ENCODE measurements at regions not wholly inside any gene's neighbourhood (a gene's known extent, or its start where the extent isn't known, plus 50 kb on each side); places are given as distances from the start of the nearest gene placed in this dataset.
A peak's percentile ranks its signal among the peaks of the same experiment; 100 is the strongest.
"Not testable (repeated sequence)": the region's sequence is repeated elsewhere in the genome, so short reads cannot be mapped to it uniquely, and the experiment has no call there.

DNA sequence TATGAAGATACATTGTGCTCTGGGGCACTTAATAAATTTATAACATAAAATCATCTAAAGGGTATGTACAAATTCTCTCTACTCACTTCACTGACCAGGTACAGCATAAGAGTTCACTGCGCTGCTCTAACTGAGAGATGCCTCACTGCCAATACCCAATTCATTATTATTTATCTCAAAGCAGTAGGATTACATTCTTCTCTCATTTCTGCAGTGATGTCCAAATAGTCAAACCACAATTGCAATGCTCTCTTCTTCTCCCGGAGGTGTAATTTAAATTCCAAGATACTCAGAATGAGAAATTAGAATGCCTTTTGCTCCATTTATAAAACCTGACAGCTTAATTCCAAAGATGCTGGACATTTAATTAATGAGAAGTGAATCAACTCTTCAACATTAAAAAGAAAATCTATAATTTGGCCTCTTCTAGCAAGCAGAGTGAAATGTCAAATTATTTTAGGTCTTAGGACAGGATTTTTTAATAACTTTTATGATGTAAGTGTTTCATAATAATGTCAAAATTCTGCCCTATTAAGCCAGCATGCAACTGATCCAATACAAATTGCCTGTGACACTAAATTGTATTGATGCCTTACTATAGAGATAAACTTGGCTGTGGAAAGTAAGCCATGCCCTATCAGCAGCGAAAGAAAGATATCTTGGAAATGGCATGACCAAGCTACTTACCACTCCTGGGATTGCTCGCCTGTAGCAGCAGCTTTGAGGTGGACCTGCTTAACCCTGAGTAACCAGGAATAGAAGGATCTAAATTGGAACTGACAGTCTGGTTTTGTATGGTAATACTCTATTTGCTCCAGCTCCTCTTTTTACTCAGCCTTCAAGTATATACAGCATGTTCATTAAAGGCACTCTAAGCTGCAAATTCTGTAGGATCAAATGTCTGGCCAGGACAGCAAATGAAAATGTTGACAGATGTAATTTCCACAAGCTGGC, 374.2 kb upstream of the TYRP1 start:
- DNase-seq: no peak

DNA sequence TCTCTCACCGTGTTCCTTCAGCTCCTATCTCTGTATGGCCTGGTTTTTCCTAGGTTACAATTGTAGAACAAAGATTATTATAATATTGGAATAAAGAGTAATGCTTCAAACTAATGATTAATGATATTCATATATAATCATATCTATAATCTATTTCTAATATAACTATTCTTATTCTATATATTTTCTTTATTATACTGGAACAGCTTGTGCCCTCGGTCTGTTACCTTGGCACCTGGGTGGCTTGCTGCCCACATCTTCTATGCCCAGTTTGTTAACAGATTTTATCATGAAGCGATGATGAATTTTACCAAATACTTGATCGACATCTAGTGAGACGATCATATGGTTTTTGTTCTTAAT, 363.6 kb upstream of the TYRP1 start:
- no peak for DNase-seq

DNA sequence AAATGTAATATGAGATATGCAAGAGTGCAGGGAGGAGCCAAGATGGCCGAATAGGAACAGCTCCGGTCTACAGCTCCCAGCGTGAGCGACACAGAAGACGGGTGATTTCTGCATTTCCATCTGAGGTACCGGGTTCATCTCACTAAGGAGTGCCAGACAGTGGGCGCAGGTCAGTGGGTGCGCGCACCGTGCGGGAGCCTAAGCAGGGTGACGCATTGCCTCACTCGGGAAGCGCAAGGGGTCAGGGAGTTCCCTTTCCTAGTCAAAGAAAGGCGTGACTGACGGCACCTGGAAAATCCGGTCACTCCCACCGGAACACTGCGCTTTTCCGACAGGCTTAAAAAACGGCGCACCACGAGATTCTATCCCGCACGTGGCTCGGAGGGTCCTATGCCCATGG, 359.2 kb upstream of the TYRP1 start:
- DNase-seq: not testable (repeated sequence)

DNA sequence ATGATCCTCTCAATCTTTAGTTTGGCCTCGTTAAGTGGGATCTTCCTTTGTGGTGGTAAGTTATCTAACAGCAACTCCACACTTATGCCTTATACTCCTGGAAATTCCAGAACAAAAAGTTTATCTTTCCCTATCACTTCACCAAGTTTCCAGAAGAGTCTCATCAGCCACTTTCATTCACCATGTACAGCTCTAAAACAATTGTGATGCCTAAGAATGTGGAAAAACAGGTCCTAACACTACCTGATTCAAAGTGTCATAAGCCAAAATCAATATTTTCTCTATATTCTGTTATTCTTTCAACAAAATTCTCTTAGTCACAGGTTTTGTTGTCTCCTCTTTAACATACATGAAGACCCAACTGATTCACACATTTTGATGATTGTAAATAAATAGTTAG, 342.4 kb upstream of the TYRP1 start:
- DNase-seq: no peak

DNA sequence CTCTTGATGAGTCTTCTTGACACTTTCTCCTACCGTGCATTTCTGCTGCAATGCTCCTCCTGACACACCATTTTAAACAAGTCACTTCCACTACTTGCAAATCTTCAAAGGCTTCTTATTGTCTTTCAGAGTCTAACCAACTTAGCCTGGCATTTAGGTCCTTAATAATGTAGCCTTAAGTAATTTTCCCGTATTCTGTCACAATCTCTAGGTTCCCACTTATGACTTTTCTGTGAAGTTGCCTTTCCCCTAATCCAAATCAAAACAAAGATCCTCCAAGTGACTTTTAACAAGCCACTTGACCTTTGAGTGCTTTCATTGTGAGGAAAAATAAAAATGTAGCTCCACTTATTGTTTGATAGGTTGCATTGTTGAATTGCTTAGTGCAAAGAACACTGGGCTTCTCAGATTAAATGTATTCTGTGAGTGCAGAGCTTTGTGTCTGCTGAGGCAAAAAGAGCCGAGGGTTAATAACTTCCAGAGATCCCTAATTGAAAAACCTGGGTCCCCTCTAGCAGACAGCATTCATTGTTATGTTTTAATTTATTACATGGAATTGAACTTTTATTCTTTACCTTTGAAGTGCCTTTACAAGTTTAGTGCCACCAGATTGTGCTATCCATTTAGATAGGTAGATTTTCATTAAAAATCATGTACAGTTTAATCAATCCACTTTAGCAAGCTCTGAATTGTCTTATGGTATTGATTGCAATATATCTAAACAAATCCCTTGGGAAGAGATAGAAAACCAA, 341.7 kb upstream of the TYRP1 start:
- no peak for DNase-seq

DNA sequence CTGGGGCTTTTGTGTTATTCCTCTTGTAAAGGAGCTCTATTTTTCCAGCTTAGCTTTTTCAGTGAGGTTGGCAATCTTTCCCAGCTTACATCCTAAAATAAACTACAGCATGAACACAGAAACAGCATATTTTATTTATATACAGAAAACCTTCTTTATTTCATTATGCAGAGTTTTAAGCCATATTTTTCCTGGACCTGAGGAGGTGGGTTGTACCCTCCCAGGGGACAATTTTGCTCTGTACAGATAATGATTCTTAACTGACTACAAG, 341.2 kb upstream of the TYRP1 start:
- no peak for DNase-seq

DNA sequence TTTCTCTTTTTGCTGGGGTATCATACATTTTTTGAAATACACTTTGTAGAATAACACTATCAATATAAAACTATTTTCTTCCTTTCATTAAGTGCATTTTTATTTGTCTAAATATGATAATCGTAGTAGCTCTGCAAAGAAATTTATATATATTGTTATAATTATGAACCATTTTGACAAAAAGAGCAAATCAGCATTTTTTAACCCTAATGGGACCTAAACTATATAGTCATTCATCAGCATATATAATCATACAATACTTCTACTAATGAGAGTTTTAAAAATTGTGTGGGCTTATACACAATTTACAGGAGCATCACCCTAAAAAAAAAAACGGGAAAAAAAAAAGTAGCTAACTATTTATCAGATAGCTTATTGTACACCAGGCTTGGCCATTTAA, 329.7 kb upstream of the TYRP1 start:
- DNase-seq: no peak

DNA sequence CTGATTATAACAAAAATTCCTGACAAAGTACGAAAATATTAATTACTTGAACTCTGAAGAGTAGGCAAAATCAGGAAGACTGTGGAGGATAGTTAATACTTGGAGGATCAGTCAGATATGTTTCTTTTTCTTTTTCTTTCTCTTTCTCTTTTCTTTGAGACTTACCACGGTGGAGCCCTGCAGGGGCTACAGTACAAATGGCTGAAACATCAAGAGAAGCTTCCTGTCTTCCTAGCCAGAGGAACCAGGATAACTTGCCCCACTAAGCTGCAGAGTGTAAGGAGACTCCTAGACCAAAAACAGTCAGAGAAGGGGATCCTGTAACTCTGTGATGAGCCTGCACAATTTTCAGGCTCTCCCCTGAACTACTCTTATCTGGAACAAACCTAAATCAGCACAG, 324.6 kb upstream of the TYRP1 start:
- DNase-seq: no peak

DNA sequence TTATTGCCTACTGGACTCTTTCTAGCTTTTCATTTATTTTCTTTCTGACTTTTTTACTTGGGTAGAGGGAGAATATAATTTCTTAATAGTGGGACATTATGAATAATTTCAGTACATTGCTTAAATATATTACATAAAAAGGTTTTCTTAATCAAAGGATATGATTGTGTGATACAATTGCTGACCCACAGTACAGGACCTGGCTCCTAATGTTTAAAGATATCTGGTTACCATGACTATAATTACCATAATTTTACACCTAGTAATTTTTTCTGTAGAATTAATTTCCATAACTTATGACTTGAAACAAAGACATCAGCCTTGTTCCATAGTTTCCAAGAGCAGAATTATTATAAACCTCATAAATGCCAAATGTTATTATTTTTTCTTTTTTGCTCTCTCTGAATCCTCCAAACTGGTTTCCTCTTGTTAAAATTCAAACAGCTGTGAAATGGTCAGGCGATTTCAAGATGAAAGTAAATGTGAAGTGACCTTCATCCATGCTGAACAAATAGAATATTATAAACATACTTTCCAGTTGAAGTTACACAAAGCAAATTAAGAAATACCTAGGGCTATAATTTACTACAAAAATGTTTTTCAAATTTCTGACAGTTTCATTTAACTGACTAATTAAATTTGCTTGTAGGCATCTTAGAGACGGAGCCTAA, 301.2 kb upstream of the TYRP1 start:
- DNase-seq: no peak

DNA sequence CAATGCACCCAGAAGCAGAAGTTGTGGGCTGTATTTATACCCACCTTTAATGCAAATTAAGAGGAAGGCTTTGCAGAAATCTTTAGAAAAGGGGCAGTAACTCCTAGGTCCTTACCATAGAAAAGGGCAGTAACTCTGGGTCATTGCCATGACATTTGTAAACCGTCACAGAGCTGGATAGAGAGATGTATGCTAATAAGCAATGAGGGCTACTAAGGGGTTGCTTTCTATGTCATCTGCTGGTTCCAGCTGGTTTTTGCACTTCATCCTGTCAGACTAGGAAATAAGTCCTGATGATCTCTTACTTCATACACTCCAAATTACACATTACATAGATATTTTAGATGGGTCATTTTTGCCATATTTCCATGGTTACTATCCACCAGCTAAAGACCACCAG, 299.1 kb upstream of the TYRP1 start:
- no peak for DNase-seq

DNA sequence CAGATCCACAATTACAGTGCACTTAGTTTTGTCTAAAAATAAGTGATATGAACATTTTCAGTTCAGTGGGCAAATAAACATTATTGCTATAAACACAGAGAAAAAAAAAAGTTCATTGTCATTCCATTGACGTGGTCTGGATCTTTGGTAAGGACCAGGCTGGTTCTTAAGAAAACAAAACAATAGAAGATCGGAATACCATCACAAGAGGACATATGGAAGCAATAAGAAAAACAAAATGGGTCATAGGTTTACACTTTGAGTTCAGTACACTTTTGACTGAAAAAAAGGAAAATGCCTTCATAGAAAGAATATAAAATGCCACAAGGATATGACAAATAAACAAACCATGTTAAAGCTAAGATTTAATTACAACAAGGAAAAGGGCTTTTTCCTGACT, 289.5 kb upstream of the TYRP1 start:
- DNase-seq: no peak

DNA sequence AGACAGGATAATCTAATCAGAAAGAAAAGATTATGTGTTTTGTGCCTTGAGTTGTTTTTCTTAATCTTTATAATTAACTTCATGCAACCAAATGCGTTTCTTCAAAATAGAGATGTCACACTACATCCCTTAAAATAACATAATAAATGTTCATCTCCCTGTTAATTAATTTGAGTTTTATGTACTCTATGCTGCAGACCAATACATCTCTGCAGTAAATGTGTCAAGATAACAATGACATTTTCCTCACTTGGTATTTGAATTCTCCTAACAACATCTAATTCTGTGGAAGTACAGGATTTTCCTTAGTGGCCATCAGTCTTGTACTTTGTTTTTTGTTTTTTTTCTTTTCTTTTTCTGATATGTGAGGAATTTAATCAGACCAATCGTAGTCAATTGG, 279.2 kb upstream of the TYRP1 start:
- no peak for DNase-seq

DNA sequence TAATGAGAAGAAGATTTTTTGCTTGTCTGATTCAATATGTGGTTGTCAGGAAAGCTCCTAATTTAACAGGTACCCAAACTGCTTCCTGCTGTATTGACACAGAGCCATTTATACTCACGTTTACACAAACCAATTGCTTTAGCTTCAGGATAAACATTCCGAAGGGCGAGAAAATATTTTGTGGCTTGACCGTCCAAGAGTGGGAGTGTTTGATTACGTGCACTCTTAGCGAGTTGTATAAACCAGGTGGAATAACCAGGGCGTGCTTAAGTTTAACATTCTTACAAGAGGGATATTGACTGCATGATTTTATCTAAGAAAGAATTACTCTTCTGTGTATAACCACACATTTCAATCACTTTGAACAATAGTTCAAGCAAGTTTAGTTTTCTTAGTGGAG, 278.7 kb upstream of the TYRP1 start:
- no peak for DNase-seq

DNA sequence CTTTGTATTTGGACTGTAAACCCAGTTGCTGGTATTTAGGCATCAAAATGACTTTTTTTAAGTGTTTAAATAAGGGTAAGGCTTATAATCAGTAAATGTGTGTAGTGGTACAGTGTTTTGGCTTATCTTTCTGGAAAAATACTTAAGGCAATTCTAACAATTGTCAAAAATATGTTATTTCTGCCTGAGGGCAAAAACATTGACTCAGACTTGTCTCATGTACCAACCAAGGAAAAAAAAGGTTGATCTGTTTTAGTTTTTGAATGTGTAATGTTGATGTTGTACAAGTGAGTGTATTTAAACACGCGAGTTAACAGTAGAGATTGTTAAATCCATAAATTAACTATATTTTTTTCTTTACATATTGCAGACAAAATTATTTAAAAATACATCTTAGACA, 277.8 kb upstream of the TYRP1 start:
- DNase-seq: no peak

DNA sequence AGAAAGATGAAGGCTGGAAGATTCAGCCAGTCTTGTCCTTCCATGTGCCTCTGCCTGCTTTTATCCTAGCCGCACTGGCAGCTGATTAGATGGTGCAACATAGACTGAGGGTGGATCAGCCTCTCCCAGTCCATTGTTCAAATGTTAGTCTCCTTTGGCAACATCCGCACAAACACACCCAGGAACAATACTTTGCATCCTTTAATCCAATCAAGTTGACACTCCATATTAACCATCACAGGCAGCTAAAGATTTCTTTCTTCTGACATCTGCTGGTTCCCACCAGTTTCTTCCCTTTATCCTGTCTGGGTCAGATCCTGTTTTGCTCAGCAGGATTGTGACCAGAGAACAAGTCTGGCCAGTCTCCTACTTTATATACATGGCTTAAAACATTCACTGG, 276.5 kb upstream of the TYRP1 start:
- DNase-seq: no peak

DNA sequence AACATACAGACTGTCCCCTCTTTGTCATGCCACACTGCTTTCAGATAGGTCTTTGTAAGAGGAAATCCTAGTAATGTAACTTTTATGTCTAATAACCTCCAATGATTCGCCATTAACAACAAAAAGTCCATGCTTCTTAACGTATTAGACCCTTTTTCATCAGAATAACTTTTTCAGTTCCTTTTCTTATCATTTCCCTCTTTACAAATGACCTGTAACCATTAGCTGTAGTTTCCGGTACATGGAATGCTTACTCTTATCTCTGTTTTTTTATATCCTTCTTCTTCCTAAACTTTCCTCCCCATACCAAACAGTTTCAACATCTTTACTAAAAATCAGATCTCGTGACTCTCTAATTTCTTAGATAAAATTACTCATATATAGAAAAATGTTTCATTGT, 268.9 kb upstream of the TYRP1 start:
- DNase-seq: no peak

DNA sequence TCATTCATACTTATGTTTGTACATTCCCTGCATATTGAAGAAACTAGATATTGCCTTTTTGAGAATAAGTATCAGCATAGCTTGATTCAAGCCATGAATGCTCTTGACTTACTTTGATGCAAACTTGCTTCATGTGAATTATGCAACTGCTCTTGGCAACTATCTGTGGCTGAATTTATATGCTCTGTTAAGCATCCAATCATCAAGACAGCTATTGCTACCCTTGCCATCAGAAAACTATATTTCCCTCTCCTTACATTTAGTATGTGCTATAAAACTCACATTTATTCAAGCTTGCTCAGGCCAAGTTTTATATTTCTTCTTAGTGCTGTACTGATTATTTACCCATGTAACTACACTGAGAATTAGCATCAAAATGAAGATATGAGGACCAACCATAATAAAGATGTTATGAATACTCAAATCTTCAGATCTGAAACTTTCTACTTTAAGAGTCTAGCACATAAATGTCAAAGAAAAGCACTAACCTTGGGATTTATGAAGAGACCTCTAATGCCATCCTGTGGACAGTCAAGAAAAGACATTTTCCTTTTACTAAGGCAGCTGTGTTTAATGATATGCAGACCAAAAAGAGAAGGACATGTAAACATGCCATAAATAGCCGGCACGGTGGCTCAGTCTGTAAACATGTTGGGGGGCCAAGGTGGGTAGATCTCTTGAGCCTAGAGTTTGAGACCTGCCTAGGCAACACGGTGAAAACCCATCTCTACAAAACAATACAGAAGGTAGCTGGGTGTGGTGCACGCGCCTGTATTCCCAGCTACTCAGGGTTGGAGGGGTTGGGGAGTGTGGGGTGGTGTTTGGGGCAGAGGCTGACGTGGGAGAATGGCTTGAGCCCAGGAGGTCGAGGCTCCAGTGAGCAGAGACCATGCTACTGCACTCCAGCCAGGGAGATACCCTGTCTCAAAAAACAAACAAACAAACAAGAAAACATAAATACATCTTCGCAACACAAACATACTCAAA, 267.0 kb upstream of the TYRP1 start:
- peak in 1 of 2 experiments; percentile 1 for DNase-seq

DNA sequence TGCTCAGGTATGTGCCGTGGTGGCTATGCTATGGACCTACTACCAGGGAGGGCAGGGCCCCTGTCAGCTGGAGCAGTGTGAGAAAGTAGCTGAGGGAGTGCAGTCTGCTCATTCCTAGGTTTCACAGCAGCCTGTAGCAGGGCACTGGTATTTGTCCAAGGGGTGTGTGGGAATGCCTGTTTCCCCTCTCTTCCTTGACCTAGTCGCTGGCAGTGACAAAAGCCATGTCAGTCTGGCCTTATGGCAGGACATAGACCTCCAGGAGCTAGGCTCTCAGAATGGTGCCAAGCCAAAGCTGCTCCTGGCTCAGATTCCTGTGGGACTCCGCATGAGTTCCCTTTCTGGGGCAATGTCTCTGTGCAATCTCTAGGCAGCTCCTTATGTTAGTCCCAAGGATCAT, 253.9 kb upstream of the TYRP1 start:
- no peak for DNase-seq

DNA sequence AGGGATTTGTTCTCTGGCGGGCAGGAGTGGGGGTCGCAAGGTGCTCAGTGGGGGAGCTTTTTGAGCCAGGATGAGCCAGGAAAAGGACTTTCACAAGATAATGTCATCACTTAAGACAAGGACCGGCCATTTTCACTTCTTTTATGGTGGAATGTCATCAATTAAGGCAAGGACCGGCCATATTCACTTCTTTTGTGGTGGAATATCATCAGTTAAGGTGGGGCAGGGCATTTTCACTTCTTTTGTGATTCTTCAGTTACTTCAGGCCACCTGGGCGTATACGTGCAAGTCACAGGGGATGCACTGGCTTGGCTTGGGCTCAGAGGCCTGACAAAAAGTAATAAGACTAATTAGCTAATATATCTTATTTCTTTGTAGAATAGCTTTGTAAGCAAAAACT, 252.1 kb upstream of the TYRP1 start:
- not testable (repeated sequence) for DNase-seq

DNA sequence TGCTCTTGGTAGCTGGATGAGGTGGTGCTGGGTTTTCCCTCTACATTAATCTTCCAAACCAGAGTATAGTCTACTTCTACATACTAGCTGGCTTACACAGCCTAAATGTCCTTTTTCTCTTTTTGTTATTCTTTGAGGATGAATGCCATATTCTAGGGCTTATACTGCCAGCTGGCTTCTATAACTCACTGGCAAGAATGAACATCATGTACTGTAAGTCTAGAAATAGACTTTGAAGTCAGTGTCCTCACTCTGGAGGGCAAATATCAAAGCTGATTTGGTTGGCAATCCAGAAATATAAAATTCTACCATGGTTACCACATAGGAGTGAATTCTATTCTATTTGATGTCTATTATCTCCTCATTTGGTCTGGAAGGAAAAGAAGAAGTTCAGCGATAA, 251.7 kb upstream of the TYRP1 start:
- DNase-seq: no peak

DNA sequence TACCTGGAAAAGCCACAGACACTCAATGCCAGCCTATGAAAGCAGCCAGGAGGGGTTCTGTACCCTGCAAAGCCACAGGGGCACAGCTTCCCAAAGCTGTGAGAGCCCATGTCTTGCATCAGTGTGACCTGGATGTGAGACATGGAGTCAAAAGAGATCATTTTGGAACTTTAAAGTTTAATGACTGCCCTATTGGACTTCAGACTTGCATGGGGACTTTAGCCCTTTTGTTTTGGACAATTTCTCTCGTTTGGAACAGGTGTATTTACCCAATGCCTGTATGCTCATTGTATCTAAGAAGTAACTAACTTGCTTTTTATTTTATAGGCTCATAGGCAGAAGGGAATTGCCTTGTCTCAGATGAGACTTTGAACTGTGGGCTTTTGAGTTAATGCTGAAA, 244.9 kb upstream of the TYRP1 start:
- DNase-seq: no peak

DNA sequence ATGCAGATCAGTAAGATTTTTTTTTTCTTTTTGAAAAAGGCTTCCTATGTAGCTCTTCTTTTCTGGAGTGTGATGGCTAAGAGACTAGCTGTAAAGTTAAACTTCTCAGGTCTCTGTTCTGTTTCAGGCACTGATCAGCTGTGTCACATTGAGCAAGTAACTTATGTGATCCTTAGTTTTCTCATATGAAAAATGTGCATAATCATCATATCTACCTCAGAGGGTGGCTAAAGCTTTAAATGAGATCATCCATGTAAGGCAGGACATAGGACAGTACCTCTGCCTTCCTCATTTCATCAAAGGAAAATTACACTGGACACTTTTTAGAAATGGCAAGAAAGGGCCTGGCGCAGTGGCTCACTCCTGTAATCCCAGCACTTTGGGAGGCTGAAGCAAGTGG, 235.9 kb upstream of the TYRP1 start:
- no peak for DNase-seq

Data from SW 1271 (cell line).